ENCODE measurements at regions not wholly inside any gene's neighbourhood (a gene's known extent, or its start where the extent isn't known, plus 50 kb on each side); places are given as distances from the start of the nearest gene placed in this dataset.
A peak's percentile ranks its signal among the peaks of the same experiment; 100 is the strongest.
"Not testable (repeated sequence)": the region's sequence is repeated elsewhere in the genome, so short reads cannot be mapped to it uniquely, and the experiment has no call there.

DNA sequence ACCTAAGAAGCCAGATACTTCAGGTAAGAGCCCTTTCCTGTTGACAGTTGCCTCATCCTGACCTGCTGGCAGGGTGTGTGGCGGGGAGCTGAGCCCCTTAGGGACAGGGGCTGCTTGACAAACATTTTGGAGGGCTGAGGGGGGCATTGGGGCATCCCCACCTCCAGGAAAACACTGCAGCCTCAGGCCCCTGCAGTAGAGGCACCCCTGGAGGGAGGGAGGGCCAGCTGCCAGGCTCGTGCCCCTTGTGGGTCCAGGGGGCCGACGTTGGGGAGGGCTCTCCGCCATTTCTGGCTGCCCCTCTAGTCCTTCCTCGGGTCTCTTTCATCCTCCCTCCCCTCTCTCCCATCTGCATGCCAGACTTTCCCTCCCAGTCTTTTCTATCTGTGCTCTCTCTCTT, 177.3 kb downstream of the RPS24 start:
- Mint-ChIP-seq H3K4me1 (ENCODE audit: low read depth) (no peaks in the 10 kb centered on the region), H3K27ac (no peak overlapping the region), H3K36me3 (ENCODE audit: insufficient read depth in 2 of 2) (no peaks in the 10 kb centered on the region), H3K4me3 (no peak overlapping the region), H3K9me3 (no peaks in the 10 kb centered on the region), H3K27me3 (ENCODE audit: low read depth) (peaks cover 9% of the 10 kb centered on the region)
- DNase-seq (no peak), ATAC-seq (replicated peaks in 1 of 2) (no peak)

DNA sequence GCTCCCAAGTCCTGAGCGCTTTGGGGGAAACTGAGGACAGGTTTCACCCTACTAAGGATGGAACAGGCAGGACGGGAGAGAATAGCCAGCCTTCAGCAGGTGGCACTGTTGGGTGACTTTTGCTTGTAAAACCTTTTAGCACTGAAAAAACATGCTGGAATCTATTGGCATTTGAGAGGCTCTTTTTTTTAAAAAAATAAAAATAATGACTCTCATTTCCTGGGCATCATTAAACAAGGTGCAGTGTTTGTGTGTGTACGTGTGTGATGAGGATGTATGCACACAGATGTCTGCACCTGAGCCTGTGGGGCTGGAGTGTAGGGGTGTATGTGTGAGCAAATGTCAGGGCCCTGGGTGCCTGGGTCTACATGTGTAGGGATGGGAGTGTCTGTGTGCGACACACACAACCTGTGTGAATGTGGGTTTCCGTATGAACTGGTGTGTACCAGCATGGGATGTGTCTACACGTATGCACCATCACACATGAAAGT, 177.9 kb downstream of the RPS24 start:
- ATAC-seq (replicated peaks in 1 of 2): no peak
- H3K4me3 Mint-ChIP-seq: no peak overlapping the region
- peak in 1 of 2 donors; percentile 8 for DNase-seq
- H3K27me3 Mint-ChIP-seq (ENCODE audit: low read depth): peaks cover 12% of the 10 kb centered on the region
- H3K27ac Mint-ChIP-seq: no peak overlapping the region
- H3K36me3 Mint-ChIP-seq (ENCODE audit: insufficient read depth in 2 of 2): no peaks in the 10 kb centered on the region
- H3K9me3 Mint-ChIP-seq: no peaks in the 10 kb centered on the region
- no peaks in the 10 kb centered on the region for H3K4me1 Mint-ChIP-seq (ENCODE audit: low read depth)

GRCh38 chr10:78212060-78212785, 178.6 kb downstream of the RPS24 start:
- Mint-ChIP-seq H3K27ac (no peak overlapping the region), H3K9me3 (no peaks in the 10 kb centered on the region), H3K4me1 (ENCODE audit: low read depth) (no peaks in the 10 kb centered on the region), H3K36me3 (ENCODE audit: insufficient read depth in 2 of 2) (no peaks in the 10 kb centered on the region), H3K4me3 (no peak overlapping the region), H3K27me3 (ENCODE audit: low read depth) (peaks cover 15% of the 10 kb centered on the region)
- no peak for DNase-seq
- no peak for ATAC-seq (replicated peaks in 1 of 2)

- Mint-ChIP-seq H3K4me1 (ENCODE audit: low read depth) (no peaks in the 10 kb centered on the region), H3K4me3 (no peak overlapping the region), H3K36me3 (ENCODE audit: insufficient read depth in 2 of 2) (no peaks in the 10 kb centered on the region), H3K27me3 (ENCODE audit: low read depth) (peaks cover 19% of the 10 kb centered on the region), H3K27ac (no peak overlapping the region), H3K9me3 (no peaks in the 10 kb centered on the region)
- ATAC-seq (replicated peaks in 1 of 2) (no peak), DNase-seq (no peak)
Observed at GRCh38 chr10:78212786-78213175, 179.1 kb downstream of the RPS24 start.

- no peaks in the 10 kb centered on the region for H3K36me3 Mint-ChIP-seq (ENCODE audit: insufficient read depth in 2 of 2)
- H3K27me3 Mint-ChIP-seq (ENCODE audit: low read depth): peaks cover 26% of the 10 kb centered on the region
- no peak overlapping the region for H3K27ac Mint-ChIP-seq
- peaks cover 0 to 1% of the 10 kb centered on the region in 2 donors for H3K9me3 Mint-ChIP-seq
- no peak overlapping the region for H3K4me3 Mint-ChIP-seq
- DNase-seq (no peak), ATAC-seq (replicated peaks in 1 of 2) (no peak)
- no peaks in the 10 kb centered on the region for H3K4me1 Mint-ChIP-seq (ENCODE audit: low read depth)
Observed at GRCh38 chr10:78214955-78215354, 181.3 kb downstream of the RPS24 start.

DNA sequence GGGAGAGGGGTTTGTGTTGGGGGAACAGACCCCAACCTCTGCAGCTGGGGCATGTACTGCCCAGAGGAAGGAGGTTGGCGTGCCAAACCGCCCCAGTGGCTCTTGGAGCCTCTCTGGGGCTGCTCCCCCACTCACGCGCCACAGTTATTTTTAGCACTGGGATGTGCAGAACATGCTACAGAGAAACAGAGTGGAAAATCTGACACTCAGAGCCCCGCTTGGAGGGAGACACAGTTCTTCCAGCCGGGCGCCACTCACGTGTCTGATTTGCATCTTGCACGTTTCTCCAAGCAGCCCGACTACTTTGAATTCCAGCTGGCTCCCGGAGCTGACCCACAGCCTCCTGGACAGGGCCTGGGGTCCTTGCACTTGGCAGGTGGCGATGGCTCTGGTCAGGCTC, 182.0 kb downstream of the RPS24 start:
- Mint-ChIP-seq H3K4me1 (ENCODE audit: low read depth) (no peaks in the 10 kb centered on the region), H3K27me3 (ENCODE audit: low read depth) (peaks cover 26% of the 10 kb centered on the region), H3K27ac (no peak overlapping the region), H3K4me3 (no peak overlapping the region), H3K36me3 (ENCODE audit: insufficient read depth in 2 of 2) (no peaks in the 10 kb centered on the region), H3K9me3 (peaks cover 0 to 1% of the 10 kb centered on the region in 2 donors)
- ATAC-seq (replicated peaks in 1 of 2): no peak
- DNase-seq: no peak

DNA sequence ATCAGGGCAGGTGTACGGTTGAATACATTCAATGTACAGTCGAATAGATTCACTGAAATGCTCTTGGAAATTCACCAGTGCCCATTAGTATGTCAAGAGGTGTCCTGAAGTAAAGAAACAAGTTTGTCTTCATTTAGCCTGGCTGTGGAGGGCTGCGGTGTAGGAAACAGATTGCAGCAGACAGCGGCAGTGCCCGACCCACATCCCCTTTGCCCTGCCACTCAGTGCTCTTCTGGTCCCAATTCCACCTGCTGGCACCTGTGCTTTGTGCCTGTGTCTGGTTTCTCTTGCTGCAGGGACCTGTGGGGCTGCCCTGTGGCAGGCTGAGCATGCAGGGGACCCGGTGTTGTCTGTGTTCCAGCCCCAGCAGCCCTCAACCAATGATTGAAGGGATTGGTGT, 183.7 kb downstream of the RPS24 start:
- Mint-ChIP-seq H3K36me3 (ENCODE audit: insufficient read depth in 2 of 2) (no peaks in the 10 kb centered on the region), H3K9me3 (peaks cover 0 to 1% of the 10 kb centered on the region in 2 donors), H3K27me3 (ENCODE audit: low read depth) (peaks cover 31% of the 10 kb centered on the region), H3K27ac (no peak overlapping the region), H3K4me3 (no peak overlapping the region), H3K4me1 (ENCODE audit: low read depth) (no peaks in the 10 kb centered on the region)
- ATAC-seq (replicated peaks in 1 of 2) (no peak), DNase-seq (no peak)

GRCh38 chr10:78218798-78219490, 185.3 kb downstream of the RPS24 start:
- ATAC-seq (replicated peaks in 1 of 2) (no peak), DNase-seq (no peak)
- Mint-ChIP-seq H3K4me3 (no peak overlapping the region), H3K4me1 (ENCODE audit: low read depth) (no peaks in the 10 kb centered on the region), H3K9me3 (peaks cover 0 to 1% of the 10 kb centered on the region in 2 donors), H3K36me3 (ENCODE audit: insufficient read depth in 2 of 2) (no peaks in the 10 kb centered on the region), H3K27me3 (ENCODE audit: low read depth) (peaks cover 31% of the 10 kb centered on the region), H3K27ac (no peak overlapping the region)

- not testable (repeated sequence) for DNase-seq; H3K27ac Mint-ChIP-seq; H3K9me3 Mint-ChIP-seq; H3K4me3 Mint-ChIP-seq; ATAC-seq (replicated peaks in 1 of 2); H3K36me3 Mint-ChIP-seq (ENCODE audit: insufficient read depth in 2 of 2); H3K4me1 Mint-ChIP-seq (ENCODE audit: low read depth)
- peaks cover 31% of the 10 kb centered on the region for H3K27me3 Mint-ChIP-seq (ENCODE audit: low read depth)
Observed at GRCh38 chr10:78219568-78219967, 185.9 kb downstream of the RPS24 start.

DNA sequence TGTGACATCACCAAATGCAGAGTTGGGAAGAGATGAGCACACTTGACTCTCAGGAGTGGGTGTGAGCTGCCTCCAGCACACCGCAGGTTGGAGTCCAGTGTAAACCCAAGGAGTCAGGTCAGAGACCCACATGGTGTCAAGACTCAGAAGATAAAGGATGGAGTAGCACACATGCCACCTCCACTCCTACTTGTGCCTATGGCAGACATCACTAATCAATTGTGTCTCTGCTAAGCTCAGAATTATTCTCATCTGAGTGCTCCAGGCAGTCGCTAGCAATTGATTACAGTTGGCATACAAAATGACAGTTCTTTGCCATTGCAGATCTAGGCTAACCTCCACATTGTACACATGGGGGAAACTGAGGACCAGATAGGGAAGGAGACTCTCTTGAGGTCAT, 187.1 kb downstream of the RPS24 start:
- Mint-ChIP-seq H3K27ac (no peak overlapping the region), H3K4me3 (no peak overlapping the region)

DNA sequence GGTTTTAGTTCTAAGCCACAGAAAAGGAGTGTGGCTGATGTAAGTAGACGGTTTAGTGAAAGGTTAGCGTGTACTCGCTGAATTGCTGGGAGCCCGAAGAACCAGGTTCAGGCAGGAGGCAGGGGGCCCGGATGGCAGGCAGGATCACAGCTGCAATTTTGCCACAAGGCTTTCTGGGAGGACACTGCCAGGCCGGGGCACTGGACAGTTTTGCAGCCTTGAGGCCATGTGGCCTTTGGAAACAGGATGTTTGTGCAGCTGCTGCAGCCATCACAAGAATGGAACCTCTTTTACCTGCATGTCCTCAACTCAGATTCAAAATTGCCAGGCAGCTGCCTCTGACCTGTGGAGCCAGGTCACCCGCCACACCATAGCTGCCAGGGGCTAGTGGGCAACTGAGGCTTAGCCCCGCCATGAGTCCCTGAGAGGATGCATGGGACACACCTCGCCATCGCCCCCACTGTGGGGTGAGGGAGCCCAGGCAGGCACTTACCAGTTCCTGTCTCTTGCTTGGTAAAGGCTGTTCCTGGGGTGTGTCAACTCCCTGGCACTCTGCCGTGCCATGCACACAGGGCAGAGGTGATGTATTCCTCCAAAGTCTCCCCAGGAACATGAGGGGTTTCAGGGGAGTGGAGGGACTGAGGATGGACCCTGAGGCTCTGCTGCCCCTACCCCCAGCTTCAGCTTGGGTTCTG, 188.6 kb downstream of the RPS24 start:
- Mint-ChIP-seq H3K4me1 (ENCODE audit: low read depth) (no peaks in the 10 kb centered on the region), H3K36me3 (ENCODE audit: insufficient read depth in 2 of 2) (no peaks in the 10 kb centered on the region), H3K27ac (no peak overlapping the region), H3K9me3 (peaks cover 0 to 1% of the 10 kb centered on the region in 2 donors), H3K27me3 (ENCODE audit: low read depth) (peaks cover 22% of the 10 kb centered on the region), H3K4me3 (no peak overlapping the region)
- DNase-seq (no peak), ATAC-seq (replicated peaks in 1 of 2) (no peak)

More for the DNA sequence above, 187.1 kb downstream of the RPS24 start:
- DNase-seq (no peak), ATAC-seq (replicated peaks in 1 of 2) (no peak)
- no peaks in the 10 kb centered on the region for H3K4me1 Mint-ChIP-seq (ENCODE audit: low read depth)
- peaks cover 0 to 1% of the 10 kb centered on the region in 2 donors for H3K9me3 Mint-ChIP-seq
- H3K36me3 Mint-ChIP-seq (ENCODE audit: insufficient read depth in 2 of 2): no peaks in the 10 kb centered on the region
- H3K27me3 Mint-ChIP-seq (ENCODE audit: low read depth): peaks cover 22% of the 10 kb centered on the region

DNA sequence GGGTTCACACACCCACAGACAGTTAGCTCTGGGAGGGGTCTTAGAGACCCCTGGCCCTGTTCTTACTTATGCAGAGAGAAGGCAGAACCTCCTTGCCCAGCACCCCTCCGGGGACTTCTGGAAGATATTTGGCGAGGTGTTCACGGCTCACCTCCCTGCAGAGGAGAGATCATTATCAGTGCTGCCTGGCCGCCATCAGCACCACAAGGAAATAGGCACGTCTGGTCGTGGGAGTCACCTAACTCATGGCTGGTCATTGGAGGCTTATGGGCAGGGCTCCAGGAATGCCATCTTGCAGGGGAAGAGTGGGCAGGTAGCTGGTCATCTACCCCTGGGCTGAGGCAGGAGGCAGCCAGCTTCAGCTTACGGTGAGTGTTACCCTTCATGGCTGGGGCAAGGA, 189.4 kb downstream of the RPS24 start:
- ATAC-seq (replicated peaks in 1 of 2) (no peak), DNase-seq (no peak)
- no peaks in the 10 kb centered on the region for H3K36me3 Mint-ChIP-seq (ENCODE audit: insufficient read depth in 2 of 2)
- no peak overlapping the region for H3K4me3 Mint-ChIP-seq
- peaks cover 0 to 1% of the 10 kb centered on the region in 2 donors for H3K9me3 Mint-ChIP-seq
- peaks cover 15% of the 10 kb centered on the region for H3K27me3 Mint-ChIP-seq (ENCODE audit: low read depth)
- H3K27ac Mint-ChIP-seq: no peak overlapping the region
- no peaks in the 10 kb centered on the region for H3K4me1 Mint-ChIP-seq (ENCODE audit: low read depth)

- H3K4me3 Mint-ChIP-seq: no peak overlapping the region
- ATAC-seq (replicated peaks in 1 of 2): no peak
Observed at GRCh38 chr10:78224602-78225001, 190.9 kb downstream of the RPS24 start.

More at GRCh38 chr10:78224602-78225001, 190.9 kb downstream of the RPS24 start:
- Mint-ChIP-seq H3K9me3 (no peaks in the 10 kb centered on the region), H3K4me1 (ENCODE audit: low read depth) (no peaks in the 10 kb centered on the region), H3K27ac (no peak overlapping the region), H3K36me3 (ENCODE audit: insufficient read depth in 2 of 2) (no peaks in the 10 kb centered on the region), H3K27me3 (ENCODE audit: low read depth) (peaks cover 11% of the 10 kb centered on the region)
- no peak for DNase-seq

All from activated T-cell treated with anti-CD3 and anti-CD28 coated beads, Interleukin-2, amount 50 U/mL, for 72 hours (primary cell).